HG02623 (cell line): ENCODE measurements at regions not wholly inside any gene's neighbourhood (a gene's known extent, or its start where the extent isn't known, plus 50 kb on each side); places are given as distances from the start of the nearest gene placed in this dataset.
"Not testable (repeated sequence)": the region's sequence is repeated elsewhere in the genome, so short reads cannot be mapped to it uniquely, and the experiment has no call there.

Experiments
- ATAC-seq: cut with Tn5 transposase; IDR thresholded peaks from one replicate; pipeline ENCODE4 v1.9.1; 2021; ENCODE audit warnings: moderate library complexity; ENCODE audit not compliant: unreplicated experiment

- ATAC-seq = no peak
Observed at GRCh38 chr5:13115476-13115875, 829.0 kb downstream of the DNAH5 start.

GRCh38 chr5:13108265-13108664 lies 836.2 kb downstream of the DNAH5 start:
- no peak for ATAC-seq

- ATAC-seq = no peak
Observed at GRCh38 chr5:13107537-13107936, 837.0 kb downstream of the DNAH5 start.

- no peak for ATAC-seq
Observed at GRCh38 chr5:13081116-13081515, 863.4 kb downstream of the DNAH5 start.

GRCh38 chr5:13072936-13073335 lies 871.6 kb downstream of the DNAH5 start:
- ATAC-seq = not testable (repeated sequence)

- ATAC-seq = no peak
Observed at GRCh38 chr5:13063088-13063487, 881.4 kb downstream of the DNAH5 start.

GRCh38 chr5:13045897-13046551 lies 898.5 kb downstream of the DNAH5 start:
- ATAC-seq = no peak

GRCh38 chr5:13034061-13034460 lies 910.4 kb downstream of the DNAH5 start:
- ATAC-seq = no peak

- ATAC-seq = no peak
Observed at GRCh38 chr5:13029211-13029610, 915.3 kb downstream of the DNAH5 start.

GRCh38 chr5:13027874-13028273 lies 916.6 kb downstream of the DNAH5 start:
- no peak for ATAC-seq

GRCh38 chr5:13019729-13020128 lies 924.8 kb downstream of the DNAH5 start:
- ATAC-seq = no peak

- no peak for ATAC-seq
Observed at GRCh38 chr5:13003457-13003856, 941.0 kb downstream of the DNAH5 start.

- no peak for ATAC-seq
Observed at GRCh38 chr5:12999667-13000066, 944.8 kb downstream of the DNAH5 start.

GRCh38 chr5:12985142-12985541 lies 959.3 kb downstream of the DNAH5 start:
- ATAC-seq = no peak

- ATAC-seq = no peak
Observed at GRCh38 chr5:12974856-12975255, 969.6 kb downstream of the DNAH5 start.

GRCh38 chr5:12965804-12966203 lies 978.7 kb downstream of the DNAH5 start:
- no peak for ATAC-seq

GRCh38 chr5:12959713-12960112 lies 984.8 kb downstream of the DNAH5 start:
- ATAC-seq = no peak

GRCh38 chr5:12952409-12952808 lies 992.1 kb downstream of the DNAH5 start:
- ATAC-seq = no peak

GRCh38 chr5:12951846-12952245 lies 992.6 kb downstream of the DNAH5 start:
- ATAC-seq = no peak

GRCh38 chr5:12947379-12947778 lies 997.1 kb downstream of the DNAH5 start:
- ATAC-seq = no peak

- ATAC-seq = not testable (repeated sequence)
Observed at GRCh38 chr5:12945477-12945876, 999.0 kb downstream of the DNAH5 start.

- no peak for ATAC-seq
Observed at GRCh38 chr5:12936221-12936620, 1008.3 kb downstream of the DNAH5 start.

GRCh38 chr5:12934722-12935121 lies 1009.8 kb downstream of the DNAH5 start:
- ATAC-seq = no peak
